OCI-LY7 (cell line): ENCODE measurements at regions not wholly inside any gene's neighbourhood (a gene's known extent, or its start where the extent isn't known, plus 50 kb on each side); places are given as distances from the start of the nearest gene placed in this dataset.

Experiments
- EZH2phosphoT487 ChIP-seq: fragments of 200-600 bp; sonication (generic); IDR thresholded peaks from 2 replicates; pipeline ENCODE4 v1.6.1; 2018; ENCODE audit warnings: low read depth, borderline replicate concordance, mild to moderate bottlenecking, mixed run types, antibody characterized with exemption, low read length, moderate library complexity, mixed read lengths
- TF ChIP-seq, protein P1 (sequence below): fragments of 200-600 bp; sonication (generic); conservative IDR thresholded peaks from 2 replicates; pipeline ENCODE4 v1.5.1; 2014; ENCODE audit warnings: mild to moderate bottlenecking, antibody characterized with exemption, low read length, moderate library complexity, mixed read lengths

DNA sequence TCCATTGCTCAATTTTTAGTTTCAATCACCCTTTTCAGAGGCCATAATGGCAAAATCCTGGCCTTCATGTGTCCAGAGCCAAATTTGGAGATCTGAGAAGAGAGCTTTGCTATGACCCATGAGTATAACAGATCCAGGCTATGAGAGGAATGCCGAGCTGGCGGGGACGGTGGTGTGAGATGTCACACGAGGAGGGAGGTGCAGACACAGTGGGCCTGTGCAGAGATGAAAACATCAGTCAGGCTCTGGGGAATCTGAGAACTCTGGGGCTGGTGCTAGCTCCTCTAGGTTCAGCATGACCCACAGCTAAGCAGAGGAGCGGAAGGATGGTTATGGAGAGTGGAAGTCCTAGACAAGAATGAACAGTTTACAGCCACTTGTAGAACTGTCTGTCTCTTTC is 398.3 kb upstream of the ATP10A start:
- TF ChIP-seq, protein P1, sequence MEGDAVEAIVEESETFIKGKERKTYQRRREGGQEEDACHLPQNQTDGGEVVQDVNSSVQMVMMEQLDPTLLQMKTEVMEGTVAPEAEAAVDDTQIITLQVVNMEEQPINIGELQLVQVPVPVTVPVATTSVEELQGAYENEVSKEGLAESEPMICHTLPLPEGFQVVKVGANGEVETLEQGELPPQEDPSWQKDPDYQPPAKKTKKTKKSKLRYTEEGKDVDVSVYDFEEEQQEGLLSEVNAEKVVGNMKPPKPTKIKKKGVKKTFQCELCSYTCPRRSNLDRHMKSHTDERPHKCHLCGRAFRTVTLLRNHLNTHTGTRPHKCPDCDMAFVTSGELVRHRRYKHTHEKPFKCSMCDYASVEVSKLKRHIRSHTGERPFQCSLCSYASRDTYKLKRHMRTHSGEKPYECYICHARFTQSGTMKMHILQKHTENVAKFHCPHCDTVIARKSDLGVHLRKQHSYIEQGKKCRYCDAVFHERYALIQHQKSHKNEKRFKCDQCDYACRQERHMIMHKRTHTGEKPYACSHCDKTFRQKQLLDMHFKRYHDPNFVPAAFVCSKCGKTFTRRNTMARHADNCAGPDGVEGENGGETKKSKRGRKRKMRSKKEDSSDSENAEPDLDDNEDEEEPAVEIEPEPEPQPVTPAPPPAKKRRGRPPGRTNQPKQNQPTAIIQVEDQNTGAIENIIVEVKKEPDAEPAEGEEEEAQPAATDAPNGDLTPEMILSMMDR = no peak
- TF ChIP-seq EZH2phosphoT487 = no peak
